EH (cell line): ENCODE measurements at regions not wholly inside any gene's neighbourhood (a gene's known extent, or its start where the extent isn't known, plus 50 kb on each side); places are given as distances from the start of the nearest gene placed in this dataset.

Source experiments
- DNase-seq: peaks from one replicate; pipeline ENCODE4 v3.0.0-alpha.2; 2015; ENCODE audit warnings: low read depth

DNA sequence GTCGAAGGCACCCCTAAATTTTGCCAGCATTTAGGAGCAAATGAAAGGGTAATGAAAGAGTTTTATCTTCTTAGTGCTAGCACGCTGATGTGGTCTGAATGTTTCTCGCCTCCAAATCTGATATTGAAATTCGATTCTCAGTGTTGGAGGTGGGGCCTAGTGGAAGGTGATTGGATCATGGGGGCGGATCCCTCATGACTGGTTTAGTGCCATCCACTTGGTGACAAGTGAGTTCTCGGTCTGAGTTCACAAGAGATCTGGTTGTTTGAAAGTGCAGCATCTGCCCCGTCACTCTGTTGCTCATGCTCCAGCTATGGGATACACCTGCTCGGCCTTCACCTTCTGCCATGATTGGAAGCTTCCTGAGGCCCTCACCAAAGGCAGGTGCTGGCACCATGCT, 75.1 kb upstream of the ZBTB40 start:
- no peak for DNase-seq

DNA sequence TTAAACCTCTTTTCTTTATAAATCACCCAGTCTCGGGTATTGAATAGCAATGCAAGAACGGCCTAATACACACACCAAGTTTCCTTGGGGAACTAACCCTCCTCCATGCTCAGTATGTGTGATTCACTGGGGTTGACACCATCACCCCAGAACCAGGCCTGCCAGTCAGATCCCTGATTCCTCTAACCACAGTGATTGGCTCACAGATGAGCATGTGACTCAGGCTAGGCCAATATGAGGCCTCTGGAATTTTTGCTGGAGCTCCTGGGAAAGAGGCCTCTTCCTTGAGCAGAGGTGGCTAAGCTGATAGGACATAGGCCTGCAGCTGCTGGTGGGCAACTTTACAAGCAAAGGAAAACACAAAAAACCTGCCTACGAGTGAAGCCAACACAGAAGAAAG, 74.7 kb upstream of the ZBTB40 start:
- DNase-seq, result peak; percentile 49

DNA sequence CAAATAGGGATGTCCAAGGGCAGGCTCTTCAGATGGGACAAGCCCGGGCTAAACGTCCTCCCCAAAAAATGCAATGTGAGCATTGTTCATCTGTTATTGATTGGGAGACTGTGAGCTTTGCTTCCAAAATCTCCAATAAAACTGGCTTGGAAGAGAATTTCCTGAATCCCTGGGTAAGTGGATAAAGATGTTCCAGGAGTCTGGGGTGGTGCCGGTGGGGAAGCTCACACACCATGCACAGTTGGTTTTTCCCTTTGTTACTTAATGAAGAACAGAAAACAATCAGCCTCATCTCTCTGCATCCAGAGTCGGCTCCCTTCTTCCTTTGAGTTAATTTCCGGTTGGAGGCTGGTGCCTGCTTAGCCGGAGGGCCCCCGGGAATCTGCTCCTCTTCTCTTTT, 72.1 kb upstream of the ZBTB40 start:
- peak; percentile 46 for DNase-seq

DNA sequence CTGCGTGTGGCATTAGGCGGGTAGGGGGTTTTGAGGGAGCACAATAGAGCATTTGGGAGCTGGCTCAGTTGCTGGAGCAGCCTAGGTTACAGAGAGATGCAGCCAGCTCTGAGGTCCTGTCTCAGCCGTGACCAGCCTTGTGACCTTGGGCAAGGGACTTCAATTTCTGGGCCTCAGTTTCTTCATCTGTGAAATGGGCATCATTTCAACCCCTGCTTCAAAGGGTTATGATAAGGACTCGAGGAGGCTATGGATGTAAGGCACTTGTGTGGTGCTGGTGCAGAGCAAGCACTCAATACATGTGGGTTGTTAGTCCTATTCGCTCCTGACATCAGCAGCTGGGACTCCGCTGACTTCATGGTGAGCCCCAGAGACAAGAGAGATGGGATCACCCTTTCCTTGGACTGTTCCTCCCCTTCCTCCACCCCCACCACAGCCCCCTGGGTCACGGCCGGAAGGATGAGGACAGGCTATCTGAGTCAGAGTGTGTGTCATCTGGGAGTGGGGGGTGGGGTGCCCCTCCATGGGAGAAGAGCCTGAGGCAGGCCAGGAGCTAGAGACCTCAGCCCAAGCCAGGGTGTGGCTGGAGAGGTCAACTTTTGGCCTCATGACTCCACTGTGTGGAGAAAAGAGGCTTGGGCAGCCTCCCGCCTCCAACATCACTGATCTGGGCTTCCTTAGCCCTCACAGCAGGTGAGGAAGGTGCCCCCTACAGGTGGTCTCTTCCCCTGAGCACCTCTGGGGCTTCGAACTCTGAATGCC, 71.4 kb upstream of the ZBTB40 start:
- DNase-seq, result peak; percentile 87

DNA sequence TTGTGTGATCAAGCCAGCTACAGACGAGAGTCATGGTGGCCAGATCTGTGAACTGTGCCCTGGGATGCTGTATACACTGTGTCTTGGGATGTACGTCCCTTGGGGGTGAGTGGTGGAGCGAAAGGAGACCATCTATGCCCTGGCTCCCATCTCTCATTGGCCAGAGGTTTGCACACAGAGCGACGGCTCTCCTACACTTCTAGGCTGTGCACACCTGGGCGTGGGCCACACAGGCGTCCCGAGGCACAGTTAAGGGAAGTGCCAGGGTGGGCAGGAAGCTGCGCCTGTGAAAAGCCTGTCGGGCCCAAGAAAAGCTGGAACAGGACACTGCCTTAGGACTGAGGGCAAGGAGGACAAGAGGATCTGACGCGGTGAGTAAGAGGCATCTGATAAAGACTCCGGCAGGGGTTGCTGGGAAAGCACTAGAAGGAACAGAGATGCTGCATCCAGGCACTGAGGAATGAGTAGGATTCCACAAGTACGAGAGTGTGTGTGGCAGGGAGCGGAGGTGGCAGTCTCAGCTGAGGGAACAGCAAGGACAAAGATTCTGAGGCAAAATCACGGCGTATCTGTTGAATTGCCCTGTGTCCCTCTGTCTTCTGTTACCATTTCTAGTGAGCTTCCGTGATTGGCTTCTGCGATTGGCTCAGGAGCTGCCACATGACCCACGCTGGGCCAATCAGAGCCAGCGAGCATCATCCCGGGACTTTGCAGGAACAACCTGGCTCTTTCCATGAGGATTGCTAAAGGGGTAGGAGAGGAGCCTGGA, 67.9 kb upstream of the ZBTB40 start:
- peak; percentile 24 for DNase-seq

DNA sequence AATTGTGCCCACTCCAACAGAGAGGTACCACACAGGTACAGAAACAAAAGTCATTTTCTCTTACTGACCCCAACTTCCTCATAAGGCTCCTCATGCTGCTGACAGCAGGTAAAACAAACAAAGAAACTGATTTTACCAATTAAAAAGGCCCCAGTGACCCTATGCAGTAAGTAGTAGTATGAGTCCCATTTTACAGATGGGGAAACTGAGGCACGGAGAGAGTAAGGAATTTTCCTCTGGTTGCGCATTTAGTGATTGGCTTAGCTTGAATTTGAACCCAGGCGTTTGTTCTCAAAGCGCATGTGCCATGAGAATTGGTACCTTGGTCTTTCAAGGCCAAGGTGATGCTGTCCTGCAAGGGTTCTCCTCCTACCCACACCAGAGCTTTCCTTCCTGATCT, 66.1 kb upstream of the ZBTB40 start:
- no peak for DNase-seq

DNA sequence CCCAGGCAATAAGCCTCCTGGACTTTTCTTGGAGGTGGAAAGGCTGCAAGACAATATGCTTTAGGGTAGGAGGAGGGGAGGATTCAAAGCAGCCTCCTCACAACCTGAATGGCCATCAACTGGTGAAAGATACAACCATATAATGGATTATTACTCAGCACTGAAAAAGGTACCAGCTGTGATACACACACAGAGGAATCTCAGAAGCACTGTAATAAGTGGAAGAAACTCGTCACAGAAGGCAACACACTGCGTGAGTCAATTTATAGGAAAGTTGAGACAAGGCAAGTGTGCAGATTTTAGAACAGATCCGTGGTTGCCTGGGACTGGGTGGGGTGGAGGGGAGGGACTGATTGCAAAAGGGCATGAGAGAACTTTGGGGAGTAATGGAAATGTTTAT, 64.9 kb upstream of the ZBTB40 start:
- DNase-seq, result no peak

DNA sequence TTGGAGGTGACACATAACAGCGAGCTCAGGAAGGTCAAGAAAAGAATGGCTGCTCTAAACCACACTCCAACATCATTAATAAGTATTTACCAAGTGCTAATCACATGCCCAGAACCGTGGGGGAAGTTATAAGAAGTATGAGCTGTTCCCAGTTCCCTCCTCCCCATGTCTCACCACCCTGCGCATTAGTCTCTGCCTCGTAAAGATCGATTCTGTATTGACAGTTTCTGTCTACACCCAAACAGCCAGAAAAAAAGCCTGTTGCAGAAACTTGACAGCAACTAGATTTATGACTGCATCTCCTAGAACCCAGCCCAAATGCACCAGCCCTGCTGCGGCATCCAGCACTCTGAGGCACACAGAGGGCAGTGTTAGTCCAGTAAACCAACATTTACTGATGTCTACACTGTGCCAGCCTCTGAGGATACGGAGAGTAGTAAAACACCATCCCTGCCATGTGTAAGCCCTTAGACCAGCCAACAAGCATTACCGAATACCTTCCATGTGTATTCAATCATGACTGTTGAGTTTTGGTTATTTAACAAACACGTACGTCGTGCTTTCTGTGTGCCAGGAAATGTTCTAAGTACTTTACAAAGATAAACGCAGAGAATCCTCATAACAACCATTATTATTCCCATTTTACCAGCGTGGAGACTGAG, 63.6 kb upstream of the ZBTB40 start:
- DNase-seq, result peak; percentile 79

DNA sequence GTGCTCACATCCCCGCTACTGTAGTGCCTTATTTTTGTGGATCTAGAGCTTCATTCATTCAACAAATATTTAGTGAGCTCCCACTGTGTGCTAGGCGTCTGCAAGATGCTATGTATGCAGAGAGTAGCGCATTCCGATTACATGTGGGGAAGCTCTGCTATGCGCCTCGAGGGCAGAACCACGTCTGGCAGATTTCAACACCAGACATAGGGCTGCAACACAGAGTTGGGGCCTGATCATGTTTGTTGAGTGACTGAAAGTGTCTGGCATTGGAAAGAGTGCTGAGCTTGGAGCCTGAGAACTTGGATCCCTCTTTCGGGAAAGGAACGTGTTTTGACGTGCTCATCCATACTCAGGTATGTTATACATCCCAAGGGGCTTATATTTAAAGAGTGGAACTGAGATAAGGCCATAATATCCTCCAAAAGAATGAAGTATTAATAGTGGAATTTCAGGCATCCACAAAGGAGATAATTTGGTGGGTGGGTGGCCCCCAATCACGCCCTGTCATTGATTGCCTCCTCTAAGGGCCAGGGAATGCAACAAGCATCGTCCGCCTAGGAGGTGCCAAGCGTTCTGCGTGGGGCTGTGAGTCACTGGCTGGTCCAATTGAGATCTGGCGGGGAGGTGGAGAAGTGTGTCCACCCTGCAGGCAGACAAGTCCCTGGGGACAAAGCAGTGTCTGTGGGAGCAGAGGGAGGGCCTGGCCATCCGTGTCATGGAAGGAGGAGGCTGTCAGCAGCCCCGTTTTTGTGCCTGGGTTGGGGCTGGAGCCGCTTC, 62.8 kb upstream of the ZBTB40 start:
- DNase-seq, result peak; percentile 97

DNA sequence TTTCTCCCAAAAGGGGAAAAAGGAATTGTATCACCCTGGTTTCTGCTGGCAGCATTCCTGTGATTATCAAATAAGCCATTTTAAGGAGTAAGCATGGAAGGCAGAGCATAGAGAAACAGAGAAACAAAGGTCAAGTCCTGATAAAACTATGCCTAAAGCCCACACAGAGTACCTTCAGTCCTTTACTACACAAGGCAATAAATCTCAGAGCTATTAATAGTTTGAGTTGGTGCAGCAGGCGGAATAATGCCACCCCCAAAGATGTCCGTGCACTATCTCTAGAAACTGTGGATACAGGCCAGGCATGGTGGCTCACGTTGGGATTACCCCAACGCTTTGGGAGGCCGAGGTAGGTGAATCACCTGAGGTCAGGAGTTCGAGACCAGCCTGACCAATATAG, 58.1 kb upstream of the ZBTB40 start:
- DNase-seq, result no peak

DNA sequence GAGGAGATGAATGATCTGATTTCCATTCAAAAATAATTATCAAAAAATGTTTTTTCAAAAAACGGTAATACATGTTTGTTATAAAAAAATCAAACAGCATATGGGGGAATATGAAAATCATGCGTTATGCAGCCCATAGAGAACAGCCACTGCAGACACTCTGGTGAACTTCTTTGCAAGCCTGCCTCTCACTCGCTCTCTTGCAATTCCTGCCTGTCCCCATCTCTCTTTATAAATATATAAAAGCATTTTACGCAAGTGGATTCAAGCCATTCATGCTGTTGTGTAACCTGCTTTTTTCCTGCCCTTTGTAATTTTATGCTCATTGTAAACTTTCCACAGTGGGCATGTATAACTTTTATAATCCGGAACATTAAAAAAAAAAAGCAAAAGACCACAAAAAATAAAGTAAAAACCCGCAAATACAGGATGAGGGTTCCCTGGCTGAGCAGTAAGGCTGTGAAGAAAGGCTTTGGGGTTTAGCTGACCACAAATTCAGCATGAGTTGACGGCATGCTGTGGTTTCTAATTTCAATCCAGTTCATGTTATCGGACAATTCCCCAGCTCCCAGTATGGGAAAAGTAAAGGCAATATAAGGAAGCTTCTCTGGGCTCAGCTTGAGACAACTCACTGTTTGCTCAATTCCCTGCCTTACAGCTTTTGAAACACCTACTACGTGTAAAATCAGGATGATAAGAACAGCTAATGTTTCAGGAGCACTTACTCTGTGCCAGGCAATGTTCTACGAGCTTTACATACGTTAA, 52.8 kb upstream of the ZBTB40 start:
- DNase-seq, result no peak

DNA sequence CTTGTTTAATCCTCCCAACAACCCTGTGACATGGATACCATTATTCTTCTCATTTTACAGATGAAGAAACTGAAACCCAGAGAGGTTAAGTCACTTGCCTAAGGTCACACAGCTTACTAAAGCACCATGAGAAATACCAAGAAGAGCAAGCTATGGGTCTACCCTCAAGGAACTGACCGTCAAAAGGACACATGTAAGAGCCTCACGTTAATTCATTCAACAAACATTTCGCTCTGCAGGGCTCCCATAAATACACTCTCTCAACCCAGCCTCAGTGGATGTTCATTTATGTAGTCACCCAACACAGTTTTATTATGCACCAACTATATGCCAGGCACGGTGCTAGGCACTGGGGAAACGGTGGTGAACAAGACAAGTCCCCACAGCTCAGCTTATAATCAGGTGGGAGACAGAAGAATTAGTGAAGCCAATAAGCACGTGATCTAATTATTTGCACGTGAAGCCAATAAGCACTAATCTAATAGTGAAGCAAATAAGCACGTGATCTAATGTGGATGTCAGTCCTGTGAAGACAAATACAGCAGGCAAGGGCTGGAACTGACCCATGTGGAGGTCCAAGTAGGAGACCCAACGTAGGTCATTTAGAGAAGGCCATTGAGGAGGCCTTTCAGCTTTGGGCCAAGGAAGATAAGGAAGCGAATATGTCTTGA, 52.1 kb upstream of the ZBTB40 start:
- DNase-seq, result no peak
